Activated CD8-positive, alpha-beta memory T cell treated with anti-CD3 and anti-CD28 coated beads, Interleukin-2, amount 50 U/mL, for 4 hours (primary cell): ENCODE measurements at regions not wholly inside any gene's neighbourhood (a gene's known extent, or its start where the extent isn't known, plus 50 kb on each side); places are given as distances from the start of the nearest gene placed in this dataset.

ENCODE experiments used
- DNase-seq: peaks from one replicate; pipeline ENCODE4 v3.0.0-alpha.2; 2020

GRCh38 chr11:134716582-134716981 is 304.5 kb upstream of the B3GAT1 start:
- no peak for DNase-seq

GRCh38 chr11:134714021-134714656 is 302.1 kb upstream of the B3GAT1 start:
- DNase-seq: no peak

DNA sequence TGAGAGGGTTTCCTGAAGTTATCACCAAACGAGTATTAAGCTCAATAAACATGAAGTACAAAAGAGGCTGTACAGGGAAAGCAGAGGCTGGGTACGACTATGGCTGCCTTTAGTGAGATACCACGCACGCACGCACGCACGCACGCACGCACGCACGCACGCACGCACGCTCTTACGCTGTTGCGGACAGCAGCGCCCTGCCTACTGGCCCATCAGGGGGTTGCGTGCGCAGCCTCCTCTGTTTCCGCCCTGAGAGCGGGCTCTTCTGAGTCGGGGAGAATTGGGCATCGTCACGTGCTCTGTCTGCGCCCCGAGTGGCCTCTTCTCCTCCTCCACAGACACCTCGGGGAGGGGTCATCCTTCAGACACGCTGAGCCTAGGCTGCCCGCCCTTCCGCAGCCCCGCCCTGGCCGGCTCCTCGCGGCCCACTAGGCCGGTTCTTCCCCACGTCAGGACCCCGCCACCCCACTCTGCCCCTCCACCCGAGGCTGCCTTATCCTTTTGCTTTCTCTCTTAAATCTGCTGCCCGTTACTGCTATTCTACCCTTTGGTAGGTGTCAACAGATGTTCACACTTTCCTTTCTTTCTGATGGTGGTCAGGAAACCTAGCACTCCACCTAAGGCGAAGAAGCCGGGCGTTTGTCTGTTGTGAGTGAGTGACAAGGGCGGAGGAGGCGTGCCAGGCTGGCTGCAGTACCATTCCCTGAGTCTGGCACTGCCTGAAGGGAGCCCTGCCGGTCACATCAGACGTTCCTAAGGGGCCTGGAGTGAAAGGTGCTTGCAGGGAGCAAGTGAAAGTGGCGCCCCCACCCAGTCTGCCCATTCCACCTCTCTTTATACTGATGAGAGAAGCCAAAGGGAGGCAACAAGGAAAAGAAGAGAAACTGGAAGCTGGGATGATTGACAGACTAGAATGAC is 300.4 kb upstream of the B3GAT1 start:
- DNase-seq: no peak

DNA sequence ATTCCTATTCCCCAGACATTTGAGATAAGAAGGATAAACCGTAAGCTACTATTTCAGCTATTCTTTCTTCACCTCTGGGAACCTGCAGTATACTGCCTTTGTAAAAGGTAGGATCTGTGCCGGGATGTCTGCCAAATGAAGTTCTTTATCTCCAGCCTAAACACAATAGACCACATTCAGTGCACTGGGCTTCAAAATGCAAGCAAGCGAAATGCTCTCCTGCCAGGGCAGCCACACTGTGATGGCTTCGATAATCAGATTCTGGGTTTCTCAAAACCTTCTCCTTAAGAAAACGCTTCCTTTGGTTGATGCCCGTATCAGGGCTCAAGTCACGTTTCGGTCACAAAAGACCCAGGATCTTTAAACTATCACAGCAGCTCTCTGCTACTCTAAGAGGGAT is 299.5 kb upstream of the B3GAT1 start:
- no peak for DNase-seq

DNA sequence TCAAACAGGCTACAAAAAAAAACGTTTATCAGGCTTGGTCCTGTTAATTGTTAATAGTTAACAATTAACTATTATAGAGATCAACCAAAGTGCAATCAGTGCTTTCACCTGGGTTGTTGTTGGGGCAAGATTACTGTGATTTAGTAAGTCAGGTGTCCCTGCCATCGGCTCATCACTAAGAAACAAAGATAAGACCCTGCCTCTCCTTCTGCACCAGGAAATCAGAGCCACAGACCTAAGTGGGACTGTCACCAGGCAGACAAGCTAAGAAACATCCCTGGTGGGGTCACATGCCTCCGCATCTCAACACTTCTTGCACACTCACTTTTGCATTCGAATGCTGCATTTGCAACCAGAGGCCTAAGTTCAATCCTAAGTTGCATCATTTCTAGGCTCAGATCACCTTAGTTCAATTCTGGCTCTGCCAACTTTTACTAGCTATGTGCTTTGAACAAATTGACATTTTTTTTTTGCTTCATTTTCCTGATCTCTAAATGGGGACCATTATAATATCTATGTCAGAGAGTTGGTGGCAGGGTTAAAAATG is 298.9 kb upstream of the B3GAT1 start:
- no peak for DNase-seq

DNA sequence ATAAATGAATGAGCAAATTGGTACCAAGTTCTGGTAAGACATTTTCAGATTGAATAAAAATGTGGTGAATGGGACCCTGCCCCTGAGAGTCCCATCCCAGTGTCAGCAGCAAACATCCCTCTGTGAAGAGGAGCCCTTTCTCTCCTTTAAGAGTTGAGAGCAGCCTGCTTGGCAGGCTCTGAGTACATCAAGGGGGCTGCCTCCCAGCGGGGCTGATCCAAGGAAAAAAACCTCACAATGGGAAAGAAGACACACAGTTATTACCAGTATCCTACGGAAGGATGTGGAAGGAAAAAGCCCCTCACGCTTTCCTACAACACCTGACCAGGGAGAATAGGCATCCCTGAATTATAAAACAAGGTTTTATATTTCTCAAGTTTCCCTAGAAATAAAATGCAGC is 293.8 kb upstream of the B3GAT1 start:
- no peak for DNase-seq

GRCh38 chr11:134702827-134703226 is 290.8 kb upstream of the B3GAT1 start:
- no peak for DNase-seq

GRCh38 chr11:134701564-134702165 is 289.6 kb upstream of the B3GAT1 start:
- no peak for DNase-seq

DNA sequence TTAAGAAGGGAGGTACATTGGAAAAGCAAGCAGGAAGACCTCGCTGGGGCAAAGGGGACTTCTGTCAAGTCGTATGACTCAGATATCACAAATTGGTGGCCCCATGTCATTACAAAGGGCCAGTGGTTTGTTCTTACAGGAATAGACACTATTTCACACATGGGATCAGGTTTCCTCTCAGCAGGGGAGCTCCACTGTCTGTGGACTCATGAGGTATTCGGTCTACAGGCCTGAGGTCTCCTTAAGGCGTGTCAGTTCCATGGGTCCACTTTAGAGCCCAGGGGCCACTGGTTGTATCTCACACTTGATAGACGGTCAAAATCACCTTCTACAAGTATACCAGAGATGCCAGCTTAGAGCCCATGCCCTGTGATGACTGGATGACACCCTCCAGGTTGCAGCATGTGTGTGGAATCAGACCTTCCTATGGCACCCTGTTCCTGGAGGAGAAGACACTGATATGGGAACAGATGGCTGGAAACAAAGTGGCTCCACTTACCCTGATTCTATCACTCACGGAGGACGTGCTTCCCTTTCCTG is 288.1 kb upstream of the B3GAT1 start:
- no peak for DNase-seq

DNA sequence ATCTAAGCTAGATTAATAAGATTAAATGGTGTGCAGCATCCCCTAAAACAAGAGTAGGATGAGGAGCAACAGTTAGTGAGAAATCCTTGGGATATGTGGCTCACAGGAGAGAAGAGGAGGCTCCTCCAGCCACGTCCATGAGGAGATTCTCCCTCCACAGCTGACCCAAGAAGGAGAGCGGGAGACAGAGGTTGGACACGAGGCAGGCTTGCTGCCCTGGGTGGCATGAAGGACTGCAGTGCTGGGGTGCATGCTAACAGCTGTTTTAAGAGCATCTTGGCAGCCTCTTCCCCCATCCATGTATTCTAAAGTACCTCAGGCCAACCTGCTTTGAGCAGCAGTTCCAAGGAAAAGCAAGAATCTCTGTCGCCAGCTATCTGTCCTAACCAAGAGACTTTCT is 284.4 kb upstream of the B3GAT1 start:
- DNase-seq: no peak

GRCh38 chr11:134691985-134692384 is 279.9 kb upstream of the B3GAT1 start:
- no peak for DNase-seq

- DNase-seq: no peak
Measured at GRCh38 chr11:134691295-134691873, 279.3 kb upstream of the B3GAT1 start.

GRCh38 chr11:134689886-134690285 is 277.8 kb upstream of the B3GAT1 start:
- no peak for DNase-seq

- DNase-seq: no peak
Measured at GRCh38 chr11:134687548-134687947, 275.5 kb upstream of the B3GAT1 start.

- DNase-seq: no peak
Measured at GRCh38 chr11:134686460-134687061, 274.5 kb upstream of the B3GAT1 start.

- DNase-seq: no peak
Measured at GRCh38 chr11:134685793-134686380, 273.8 kb upstream of the B3GAT1 start.

- DNase-seq: no peak
Measured at GRCh38 chr11:134684576-134684975, 272.5 kb upstream of the B3GAT1 start.

- no peak for DNase-seq
Measured at GRCh38 chr11:134683860-134684259, 271.8 kb upstream of the B3GAT1 start.

GRCh38 chr11:134682577-134682976 is 270.5 kb upstream of the B3GAT1 start:
- DNase-seq: no peak

GRCh38 chr11:134679592-134679991 is 267.6 kb upstream of the B3GAT1 start:
- DNase-seq: no peak

GRCh38 chr11:134678744-134679143 is 266.7 kb upstream of the B3GAT1 start:
- no peak for DNase-seq

DNA sequence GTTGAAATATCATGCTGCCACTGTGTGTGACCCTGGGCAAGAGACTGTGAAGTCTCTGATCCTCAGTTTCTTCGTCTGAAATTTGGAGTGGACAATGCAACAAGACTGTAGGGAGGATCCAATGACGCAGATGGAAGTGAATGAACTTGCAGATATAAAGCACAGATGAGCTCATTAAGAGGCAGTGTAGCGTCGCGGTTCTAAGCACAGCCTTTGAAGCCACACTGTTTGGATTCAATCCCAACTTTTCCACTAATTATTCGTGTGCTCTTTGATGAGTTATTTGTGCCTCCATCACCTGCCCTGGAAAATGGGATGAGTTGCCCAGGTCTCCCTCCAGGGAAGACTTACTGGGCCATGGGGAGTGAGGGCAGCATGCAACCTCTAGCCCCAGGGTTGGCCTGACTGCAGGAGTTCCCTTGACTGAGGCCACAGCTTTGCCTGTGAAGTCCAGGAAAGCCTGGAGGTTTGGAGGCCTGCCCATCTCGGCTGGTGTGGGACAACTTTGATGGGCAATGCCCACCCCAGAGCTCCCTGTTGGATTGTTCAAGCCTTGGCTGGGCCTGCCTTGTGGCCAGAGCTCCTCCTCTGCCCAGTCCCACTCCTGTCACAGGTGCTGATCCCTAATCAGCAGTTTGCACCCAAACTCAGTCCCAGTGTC is 266.0 kb upstream of the B3GAT1 start:
- no peak for DNase-seq
